ENCODE measurements at regions not wholly inside any gene's neighbourhood (a gene's known extent, or its start where the extent isn't known, plus 50 kb on each side); places are given as distances from the start of the nearest gene placed in this dataset.
A peak's percentile ranks its signal among the peaks of the same experiment; 100 is the strongest.

DNA sequence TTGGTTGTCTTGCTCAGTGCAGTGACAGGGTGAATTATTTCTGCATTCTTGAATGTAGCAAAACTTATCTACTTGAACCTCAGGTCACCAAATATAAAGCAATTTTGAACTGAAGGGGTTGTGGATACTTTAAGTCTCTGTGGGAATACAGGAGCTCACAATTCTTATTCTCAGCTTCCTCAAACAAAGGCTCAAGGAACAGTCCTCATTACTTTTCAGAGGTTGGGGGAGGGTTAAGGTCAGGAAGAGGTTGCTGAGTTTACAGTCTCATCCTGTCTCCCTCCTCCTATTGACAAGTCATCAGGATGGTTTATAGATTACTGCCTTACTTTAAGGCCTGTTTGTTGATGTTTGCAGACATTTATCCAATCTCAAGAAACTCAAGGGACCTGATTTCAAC is 143.6 kb upstream of the SPACA1 start:
- no peak overlapping the region for H3K4me2 ChIP-seq (ENCODE audit: low read length)
- H3K36me3 ChIP-seq (ENCODE audit: insufficient read depth, low read length) = no peaks in the 10 kb centered on the region
- H2AFZ ChIP-seq (ENCODE audit: low read depth, low read length) = no peak overlapping the region
- TF ChIP-seq MXI1 (conservative IDR thresholded peaks at IDR 0.05; ENCODE audit: poor library complexity, severe bottlenecking) (no peak), SMC3 (conservative IDR thresholded peaks at IDR 0.05; ENCODE audit: poor library complexity) (no peak), POLR2AphosphoS5 (IDR thresholded peaks at IDR 0.05) (no peak), EZH2 (IDR thresholded peaks at IDR 0.05; ENCODE audit: borderline replicate concordance, insufficient read depth, low read length, poor library complexity, severe bottlenecking) (no peak), TAF1 (IDR thresholded peaks at IDR 0.05; ENCODE audit: low read depth) (no peak), RAD21 (conservative IDR thresholded peaks at IDR 0.05) (no peak), EP300 (conservative IDR thresholded peaks at IDR 0.05; ENCODE audit: poor library complexity, severe bottlenecking) (no peak)
- TF ChIP-seq, protein P1, sequence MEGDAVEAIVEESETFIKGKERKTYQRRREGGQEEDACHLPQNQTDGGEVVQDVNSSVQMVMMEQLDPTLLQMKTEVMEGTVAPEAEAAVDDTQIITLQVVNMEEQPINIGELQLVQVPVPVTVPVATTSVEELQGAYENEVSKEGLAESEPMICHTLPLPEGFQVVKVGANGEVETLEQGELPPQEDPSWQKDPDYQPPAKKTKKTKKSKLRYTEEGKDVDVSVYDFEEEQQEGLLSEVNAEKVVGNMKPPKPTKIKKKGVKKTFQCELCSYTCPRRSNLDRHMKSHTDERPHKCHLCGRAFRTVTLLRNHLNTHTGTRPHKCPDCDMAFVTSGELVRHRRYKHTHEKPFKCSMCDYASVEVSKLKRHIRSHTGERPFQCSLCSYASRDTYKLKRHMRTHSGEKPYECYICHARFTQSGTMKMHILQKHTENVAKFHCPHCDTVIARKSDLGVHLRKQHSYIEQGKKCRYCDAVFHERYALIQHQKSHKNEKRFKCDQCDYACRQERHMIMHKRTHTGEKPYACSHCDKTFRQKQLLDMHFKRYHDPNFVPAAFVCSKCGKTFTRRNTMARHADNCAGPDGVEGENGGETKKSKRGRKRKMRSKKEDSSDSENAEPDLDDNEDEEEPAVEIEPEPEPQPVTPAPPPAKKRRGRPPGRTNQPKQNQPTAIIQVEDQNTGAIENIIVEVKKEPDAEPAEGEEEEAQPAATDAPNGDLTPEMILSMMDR (IDR thresholded peaks at IDR 0.05; ENCODE audit: poor library complexity, severe bottlenecking) = no peak
- TF ChIP-seq, protein P2, sequence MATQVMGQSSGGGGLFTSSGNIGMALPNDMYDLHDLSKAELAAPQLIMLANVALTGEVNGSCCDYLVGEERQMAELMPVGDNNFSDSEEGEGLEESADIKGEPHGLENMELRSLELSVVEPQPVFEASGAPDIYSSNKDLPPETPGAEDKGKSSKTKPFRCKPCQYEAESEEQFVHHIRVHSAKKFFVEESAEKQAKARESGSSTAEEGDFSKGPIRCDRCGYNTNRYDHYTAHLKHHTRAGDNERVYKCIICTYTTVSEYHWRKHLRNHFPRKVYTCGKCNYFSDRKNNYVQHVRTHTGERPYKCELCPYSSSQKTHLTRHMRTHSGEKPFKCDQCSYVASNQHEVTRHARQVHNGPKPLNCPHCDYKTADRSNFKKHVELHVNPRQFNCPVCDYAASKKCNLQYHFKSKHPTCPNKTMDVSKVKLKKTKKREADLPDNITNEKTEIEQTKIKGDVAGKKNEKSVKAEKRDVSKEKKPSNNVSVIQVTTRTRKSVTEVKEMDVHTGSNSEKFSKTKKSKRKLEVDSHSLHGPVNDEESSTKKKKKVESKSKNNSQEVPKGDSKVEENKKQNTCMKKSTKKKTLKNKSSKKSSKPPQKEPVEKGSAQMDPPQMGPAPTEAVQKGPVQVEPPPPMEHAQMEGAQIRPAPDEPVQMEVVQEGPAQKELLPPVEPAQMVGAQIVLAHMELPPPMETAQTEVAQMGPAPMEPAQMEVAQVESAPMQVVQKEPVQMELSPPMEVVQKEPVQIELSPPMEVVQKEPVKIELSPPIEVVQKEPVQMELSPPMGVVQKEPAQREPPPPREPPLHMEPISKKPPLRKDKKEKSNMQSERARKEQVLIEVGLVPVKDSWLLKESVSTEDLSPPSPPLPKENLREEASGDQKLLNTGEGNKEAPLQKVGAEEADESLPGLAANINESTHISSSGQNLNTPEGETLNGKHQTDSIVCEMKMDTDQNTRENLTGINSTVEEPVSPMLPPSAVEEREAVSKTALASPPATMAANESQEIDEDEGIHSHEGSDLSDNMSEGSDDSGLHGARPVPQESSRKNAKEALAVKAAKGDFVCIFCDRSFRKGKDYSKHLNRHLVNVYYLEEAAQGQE (IDR thresholded peaks at IDR 0.05; ENCODE audit: borderline replicate concordance) = no peak
- H3K9ac ChIP-seq (ENCODE audit: low read length) = no peak overlapping the region
- peaks cover 13% of the 10 kb centered on the region for H3F3A ChIP-seq (ENCODE audit: insufficient read depth, low read length, poor library complexity, severe bottlenecking)
- no peak overlapping the region for H3K4me3 ChIP-seq (ENCODE audit: low read length)
- H3K9me2 ChIP-seq (ENCODE audit: insufficient read depth, low read length) = no peaks in the 10 kb centered on the region
- H3K27ac ChIP-seq (ENCODE audit: low read length) = peak overlapping the region; percentile 1
- no peaks in the 10 kb centered on the region for H3K9me3 ChIP-seq (ENCODE audit: low read length)
- no peaks in the 10 kb centered on the region for H4K20me1 ChIP-seq (ENCODE audit: insufficient read depth)
- H3K79me2 ChIP-seq (replicated peaks; ENCODE audit: insufficient read depth, low read length) = no peaks in the 10 kb centered on the region
- no peaks in the 10 kb centered on the region for H3K27me3 ChIP-seq (ENCODE audit: insufficient read depth, low read depth, low read length)

DNA sequence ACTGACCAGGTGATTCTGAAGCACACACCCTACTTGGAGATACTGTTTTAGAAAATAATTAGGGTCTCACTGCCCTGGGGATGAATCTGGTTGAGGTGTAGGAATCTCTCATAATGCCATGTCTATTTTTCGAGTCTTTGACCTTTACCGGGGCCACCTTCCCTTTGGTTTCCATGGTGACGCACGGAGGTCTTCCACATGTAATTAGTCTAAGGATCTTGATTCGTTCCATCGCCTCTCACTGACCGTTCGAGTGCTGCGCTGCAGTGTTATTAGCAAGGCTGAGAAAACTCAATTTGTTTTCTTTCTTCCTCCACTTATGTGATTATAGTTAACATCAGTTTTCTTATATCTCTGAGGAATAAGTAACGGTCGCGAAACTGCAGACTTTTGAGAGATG is 144.3 kb upstream of the SPACA1 start:
- Histone ChIP-seq H3K4me3 (ENCODE audit: low read length) (no peak overlapping the region), H3K36me3 (ENCODE audit: insufficient read depth, low read length) (no peaks in the 10 kb centered on the region), H3K9me2 (ENCODE audit: insufficient read depth, low read length) (no peaks in the 10 kb centered on the region), H3F3A (ENCODE audit: insufficient read depth, low read length, poor library complexity, severe bottlenecking) (peaks cover 12% of the 10 kb centered on the region), H3K27ac (ENCODE audit: low read length) (no peak overlapping the region), H3K79me2 (replicated peaks; ENCODE audit: insufficient read depth, low read length) (no peaks in the 10 kb centered on the region), H4K20me1 (ENCODE audit: insufficient read depth) (no peaks in the 10 kb centered on the region), H3K27me3 (ENCODE audit: insufficient read depth, low read depth, low read length) (no peaks in the 10 kb centered on the region), H3K9ac (ENCODE audit: low read length) (no peak overlapping the region), H2AFZ (ENCODE audit: low read depth, low read length) (no peak overlapping the region), H3K9me3 (ENCODE audit: low read length) (no peaks in the 10 kb centered on the region), H3K4me2 (ENCODE audit: low read length) (no peak overlapping the region)
- TF ChIP-seq EP300 (conservative IDR thresholded peaks at IDR 0.05; ENCODE audit: poor library complexity, severe bottlenecking) = no peak
- TF ChIP-seq, protein P2 (IDR thresholded peaks at IDR 0.05; ENCODE audit: borderline replicate concordance) = no peak
- TF ChIP-seq, protein P1 (IDR thresholded peaks at IDR 0.05; ENCODE audit: poor library complexity, severe bottlenecking) = no peak
- TF ChIP-seq SMC3 (conservative IDR thresholded peaks at IDR 0.05; ENCODE audit: poor library complexity) = no peak
- no peak for TF ChIP-seq EZH2 (IDR thresholded peaks at IDR 0.05; ENCODE audit: borderline replicate concordance, insufficient read depth, low read length, poor library complexity, severe bottlenecking)
- TF ChIP-seq MXI1 (conservative IDR thresholded peaks at IDR 0.05; ENCODE audit: poor library complexity, severe bottlenecking) = no peak
- TF ChIP-seq RAD21 (conservative IDR thresholded peaks at IDR 0.05) = no peak
- no peak for TF ChIP-seq TAF1 (IDR thresholded peaks at IDR 0.05; ENCODE audit: low read depth)
- TF ChIP-seq POLR2AphosphoS5 (IDR thresholded peaks at IDR 0.05) = no peak

Data from neural cell (in vitro differentiated cells).